ENCODE measurements at regions not wholly inside any gene's neighbourhood (a gene's known extent, or its start where the extent isn't known, plus 50 kb on each side); places are given as distances from the start of the nearest gene placed in this dataset.

- ATAC-seq (no peak), DNase-seq (ENCODE audit: low spot score) (no peak), FAIRE-seq (no peak)
- WGBS (ENCODE audit: low lambda C conversion rate): 10% methylated on average over 6 of the region's 6 CpGs
- Histone ChIP-seq H3K9ac (ENCODE audit: insufficient read depth, low read depth, low read length) (no peak overlapping the region), H2AFZ (ENCODE audit: low read length) (no peak overlapping the region), H3K27ac (ENCODE audit: extremely low read length, insufficient read depth, low read length) (no peak overlapping the region), H4K20me1 (ENCODE audit: insufficient read depth, low read length) (no peaks in the 10 kb centered on the region), H3K4me3 (replicated peaks in 1 of 3; ENCODE audit: insufficient read depth in 1 of 3, low read depth in 2 of 3, low read length in 3 of 3) (no peak overlapping the region), H3K79me2 (ENCODE audit: insufficient read depth, low read length) (no peaks in the 10 kb centered on the region), H3K4me1 (ENCODE audit: insufficient read depth, low read length) (no peaks in the 10 kb centered on the region), H3K36me3 (replicated peaks in 1 of 2; ENCODE audit: control insufficient read depth in 1 of 2, insufficient read depth in 2 of 2, low read length in 2 of 2) (no peaks in the 10 kb centered on the region), H3K4me2 (ENCODE audit: low read depth, low read length) (no peak overlapping the region), H3K9me3 (ENCODE audit: low read length) (no peaks in the 10 kb centered on the region), H3K27me3 (ENCODE audit: control insufficient read depth in 1 of 2, insufficient read depth in 2 of 2, low read length in 2 of 2) (0 out of 5 replicates have a peak, but pooled peaks cover 0 to 9% of the 10 kb centered on the region in 2 experiments)
- ChIA-PET CTCF (ENCODE audit: low intra/inter-chr PET ratio, low total read pairs) (no interaction called here), POLR2A (no interaction called here)
- intact Hi-C loops (cut with micrococcal nuclease; ENCODE audit: unreplicated experiment) (no loop called here), in situ Hi-C loops (cut with HindIII; ENCODE audit: extremely low pct_ligation_motif_present, low pct_unique_long_range_greater_than_20kb) (no loop called here)
- BruUV-seq (replicated peaks): no TSS peak
- no peak for TF ChIP-seq CSRNP1 (CRISPR knock-in tag; IDR thresholded peaks at IDR 0.05)
- no peak for TF ChIP-seq ZNF205 (CRISPR knock-in tag; IDR thresholded peaks at IDR 0.05)
- TF ChIP-seq CEBPZ (IDR thresholded peaks at IDR 0.05; ENCODE audit: low read length): no peak
- TF ChIP-seq ATRX (CRISPR knock-in tag; IDR thresholded peaks at IDR 0.05; ENCODE audit: borderline replicate concordance): no peak
- TF ChIP-seq ZNF501 (CRISPR knock-in tag; IDR thresholded peaks at IDR 0.05): no peak
- TF ChIP-seq IRF9 (CRISPR knock-in tag; IDR thresholded peaks at IDR 0.05; ENCODE audit: borderline replicate concordance): no peak
- TF ChIP-seq ZNF710 (CRISPR knock-in tag; IDR thresholded peaks at IDR 0.05; ENCODE audit: borderline replicate concordance): no peak
- no peak for TF ChIP-seq MED1 (CRISPR knock-in tag; IDR thresholded peaks at IDR 0.05)
- TF ChIP-seq ZNF792 (CRISPR knock-in tag; IDR thresholded peaks at IDR 0.05): no peak
- no peak for TF ChIP-seq RFXANK (CRISPR knock-in tag; IDR thresholded peaks at IDR 0.05)
Measured at GRCh38 chr16:5561800-5562199, 464.2 kb upstream of the EEF2KMT start.

Measured in HepG2 (cell line).